Cardiac fibroblast (primary cell): ENCODE measurements at regions not wholly inside any gene's neighbourhood (a gene's known extent, or its start where the extent isn't known, plus 50 kb on each side); places are given as distances from the start of the nearest gene placed in this dataset.

Experiments used
- DNase-seq, 2 donors: peaks; one replicate each; pipeline versions ENCODE4 v3.0.0 to v3.0.0-alpha.2; 2010; ENCODE audit warnings: low read depth in 2 of 2
- H3K4me3 ChIP-seq, 2 donors: replicated peaks in 1 of 2; 1 replicate in 1 of 2; 2 replicates in 1 of 2; pipeline ENCODE4 v1.5.1; 2011; ENCODE audit warnings: low read depth in 2 of 2, low read length in 2 of 2, mild to moderate bottlenecking in 2 of 2, moderate library complexity in 1 of 2
- CTCF ChIP-seq: IDR thresholded peaks from one replicate; pipeline ENCODE4 v1.5.1; 2011; ENCODE audit warnings: low read depth, mild to moderate bottlenecking, low read length, inconsistent platforms

GRCh38 chr21:39066829-39067780, 116.1 kb downstream of the PSMG1 start:
- no peak overlapping the region for H3K4me3 ChIP-seq
- TF ChIP-seq CTCF: no peak
- peak in 1 of 2 donors; percentile 60 for DNase-seq

GRCh38 chr21:39065917-39066316, 117.3 kb downstream of the PSMG1 start:
- no peak for DNase-seq
- H3K4me3 ChIP-seq: no peak overlapping the region
- TF ChIP-seq CTCF: no peak

GRCh38 chr21:39064325-39065012, 118.8 kb downstream of the PSMG1 start:
- no peak overlapping the region for H3K4me3 ChIP-seq
- no peak for TF ChIP-seq CTCF
- DNase-seq: no peak

- TF ChIP-seq CTCF: no peak
- no peak for DNase-seq
- H3K4me3 ChIP-seq: no peak overlapping the region
Measured at GRCh38 chr21:39063517-39063916, 119.7 kb downstream of the PSMG1 start.

GRCh38 chr21:39062196-39062595, 121.1 kb downstream of the PSMG1 start:
- TF ChIP-seq CTCF: no peak
- no peak overlapping the region for H3K4me3 ChIP-seq
- no peak for DNase-seq

- no peak overlapping the region for H3K4me3 ChIP-seq
- DNase-seq: no peak
- TF ChIP-seq CTCF: no peak
Measured at GRCh38 chr21:39061766-39062165, 121.5 kb downstream of the PSMG1 start.
